Right hindlimb (tissue), 1 donor: ENCODE measurements at regions not wholly inside any gene's neighbourhood (a gene's known extent, or its start where the extent isn't known, plus 50 kb on each side); places are given as distances from the start of the nearest gene placed in this dataset.

Experiments
- DNase-seq: peaks from one replicate; pipeline ENCODE4 v3.0.0-alpha.2; 2018

DNA sequence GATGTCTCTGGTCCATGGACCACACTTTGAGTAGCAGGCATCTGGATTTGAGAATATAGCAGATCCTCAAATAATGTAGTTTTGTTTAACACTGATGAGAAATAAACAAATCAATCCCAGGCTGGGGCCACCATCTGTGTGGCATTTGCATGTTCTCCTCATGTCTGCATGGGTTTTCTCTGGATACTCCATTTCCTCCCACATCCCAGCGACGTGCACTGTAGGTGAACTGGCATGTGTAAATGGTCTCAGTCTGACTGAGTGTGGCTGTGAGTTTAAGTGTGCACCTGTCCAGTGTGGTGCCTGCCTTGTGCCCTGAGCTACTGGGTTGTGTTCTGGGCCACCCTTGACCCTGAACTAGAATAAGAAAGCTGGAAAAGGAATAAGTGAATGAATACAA is 66.3 kb upstream of the NANOGP8 start:
- no peak for DNase-seq

DNA sequence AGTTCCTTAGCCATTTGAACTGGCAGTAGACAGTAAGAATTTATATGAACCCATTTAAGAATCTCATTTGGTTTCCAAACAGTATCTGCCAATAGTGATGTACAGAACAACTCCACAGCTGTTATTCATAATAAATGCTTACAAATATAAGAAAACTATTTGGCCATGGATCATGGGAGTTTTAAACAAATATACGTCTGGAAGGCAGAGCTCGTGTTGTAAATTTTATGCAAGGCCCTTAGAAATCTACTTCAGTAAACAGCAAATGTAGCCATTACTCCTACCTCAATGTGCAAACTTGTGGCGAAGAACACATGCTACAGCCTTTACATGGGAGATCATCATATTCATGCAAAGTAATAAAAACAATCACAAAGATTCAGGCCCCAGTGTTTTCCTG is 65.3 kb upstream of the NANOGP8 start:
- no peak for DNase-seq

- DNase-seq = no peak
Observed at GRCh38 chr15:35145336-35145735, 60.2 kb upstream of the NANOGP8 start.

- DNase-seq = no peak
Observed at GRCh38 chr15:35142578-35142977, 57.5 kb upstream of the NANOGP8 start.

DNA sequence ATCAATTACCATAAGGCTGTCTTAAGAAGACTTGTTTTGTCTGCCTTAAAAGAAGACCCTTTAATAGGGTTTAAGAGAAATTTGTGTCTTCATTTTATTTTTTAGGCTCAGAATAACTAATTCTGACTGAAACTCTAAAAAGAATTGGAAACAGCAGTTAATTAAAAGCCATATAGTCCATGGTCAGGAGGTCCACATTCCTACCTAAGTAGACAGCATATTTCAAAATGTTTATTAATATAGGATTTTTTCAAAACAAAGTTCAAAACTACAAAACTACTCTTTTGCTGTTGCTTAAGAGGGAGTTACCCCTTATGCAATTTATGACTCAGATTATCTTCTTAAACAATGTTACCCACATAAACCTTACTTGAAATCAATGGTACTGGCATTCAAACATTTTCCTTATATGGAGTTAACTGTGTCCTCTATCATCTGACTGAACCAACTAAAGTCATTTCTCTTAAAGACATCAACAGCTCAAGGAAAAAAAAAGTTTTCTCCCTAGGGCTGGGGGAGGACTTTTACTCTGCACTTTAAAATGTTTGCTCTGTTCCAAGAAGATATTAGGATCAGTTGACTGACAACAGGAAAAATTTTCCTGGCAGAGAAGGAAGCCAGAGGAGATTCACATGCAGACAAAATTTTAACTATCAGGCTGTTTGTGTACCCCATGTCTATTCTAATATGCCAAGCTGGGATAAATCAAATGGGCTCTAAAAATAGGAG is 56.8 kb upstream of the NANOGP8 start:
- DNase-seq = no peak

GRCh38 chr15:35139822-35140221 is 54.7 kb upstream of the NANOGP8 start:
- no peak for DNase-seq

DNA sequence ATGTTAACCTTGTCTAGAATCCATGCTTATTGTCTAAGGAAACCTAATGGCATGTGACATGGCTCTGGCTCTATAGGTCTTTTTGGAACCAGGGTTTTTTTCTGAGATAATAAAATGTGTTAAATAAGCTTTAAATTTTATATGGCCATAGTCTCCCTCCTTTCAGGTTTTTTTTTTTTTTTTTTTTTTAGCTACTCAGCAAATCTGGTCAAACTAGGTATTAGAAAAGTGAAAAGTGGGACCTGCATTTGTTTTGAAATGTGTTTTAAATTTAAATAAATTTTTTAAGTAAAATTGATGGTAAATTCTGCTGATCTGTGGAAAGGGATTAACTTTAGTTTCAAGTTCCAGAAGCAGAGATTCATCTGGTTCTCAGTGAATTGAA is 52.1 kb upstream of the NANOGP8 start:
- no peak for DNase-seq

- DNase-seq = no peak
Observed at GRCh38 chr15:35136321-35137189, 51.5 kb upstream of the NANOGP8 start.
